T-cell (primary cell): ENCODE measurements at regions not wholly inside any gene's neighbourhood (a gene's known extent, or its start where the extent isn't known, plus 50 kb on each side); places are given as distances from the start of the nearest gene placed in this dataset.

Experiments
- ATAC-seq, 4 experiments: fragments of 200-7000 bp in 3 of 4; fragments of 150-1000 bp in 1 of 4; cut with Tn5 transposase; replicated peaks in 1 of 4; 1 replicate in 3 of 4; 2 replicates in 1 of 4; pipeline ENCODE4 v1.10.0; 2021; ENCODE audit warnings: moderate library complexity in 3 of 4, mild to moderate bottlenecking in 2 of 4, moderate number of reproducible peaks in 1 of 4
- CTCF ChIA-PET, 2 donors: fragments of 300-600 bp; sonication (Branson Sonifier 250); formaldehyde crosslinking; loops; one replicate each; lab custom pipeline; 2022; ENCODE audit warnings: antibody characterized with exemption in 2 of 2; lab: Charles Lee
- POLR2A ChIA-PET, 2 donors: fragments of 300-600 bp; sonication (Branson Sonifier 250); formaldehyde crosslinking; loops; one replicate each; lab custom pipeline; 2022; ENCODE audit warnings: antibody characterized with exemption in 2 of 2; lab: Charles Lee
- DNase-seq, 35 experiments: peaks; one replicate each; pipeline versions ENCODE4 v3.0.0 to v3.0.0-alpha.2; 2013 to 2023
- H3K27ac ChIP-seq: one replicate; pipeline ENCODE4 v1.5.1; 2013; ENCODE audit warnings: low read length
- H3K27me3 ChIP-seq, 2 experiments: replicated peaks in 1 of 2; 1 replicate in 1 of 2; 2 replicates in 1 of 2; pipeline versions ENCODE4 v1.6.1 to v1.7.0; 2013; ENCODE audit warnings: low read length in 1 of 2, mixed read lengths in 1 of 2; ENCODE audit not compliant: control insufficient read depth in 2 of 2, insufficient read depth in 2 of 2; ENCODE audit errors: extremely low read depth in 1 of 2
- H3K36me3 ChIP-seq, 2 donors: 1 replicate in 1 of 2; 2 replicates in 1 of 2; pipeline versions ENCODE4 v1.6.1 to v1.7.0; 2013; ENCODE audit warnings: low read length in 1 of 2; ENCODE audit not compliant: control insufficient read depth in 2 of 2, insufficient read depth in 1 of 2; ENCODE audit errors: extremely low read depth in 1 of 2
- H3K4me1 ChIP-seq, 2 experiments: 1 replicate in 1 of 2; 2 replicates in 1 of 2; pipeline versions ENCODE4 v1.6.1 to v1.7.0; 2013; ENCODE audit warnings: low read length in 2 of 2, mixed read lengths in 1 of 2; ENCODE audit not compliant: insufficient read depth in 2 of 2, control insufficient read depth in 1 of 2; ENCODE audit errors: extremely low read depth in 1 of 2
- H3K4me3 ChIP-seq, 2 donors: 1 replicate in 1 of 2; 2 replicates in 1 of 2; pipeline versions ENCODE4 v1.5.1 to v1.7.0; 2013; ENCODE audit warnings: mild to moderate bottlenecking in 2 of 2, low read length in 1 of 2, moderate library complexity in 1 of 2; ENCODE audit not compliant: control insufficient read depth in 1 of 2; ENCODE audit errors: extremely low read depth in 1 of 2
- H3K9me3 ChIP-seq: 2 replicates; pipeline ENCODE4 v1.7.0; 2013
- H3K27ac Mint-ChIP-seq, 2 donors: one replicate each; pipeline ENCODE4 v1.8.0; 2020 to 2021; ENCODE audit warnings: mild to moderate bottlenecking in 2 of 2, mixed read lengths in 2 of 2
- H3K27me3 Mint-ChIP-seq, 2 donors: one replicate each; pipeline ENCODE4 v1.8.0; 2021 to 2022; ENCODE audit warnings: mixed read lengths in 2 of 2
- H3K36me3 Mint-ChIP-seq: one replicate; pipeline ENCODE4 v1.8.0; 2021; ENCODE audit warnings: mixed read lengths
- H3K4me1 Mint-ChIP-seq, 3 donors: one replicate each; pipeline ENCODE4 v1.8.0; 2020 to 2022; ENCODE audit warnings: mixed read lengths in 3 of 3, mild to moderate bottlenecking in 1 of 3
- H3K4me3 Mint-ChIP-seq, 3 donors: one replicate each; pipeline ENCODE4 v1.8.0; 2020 to 2022; ENCODE audit warnings: mild to moderate bottlenecking in 3 of 3, mixed read lengths in 3 of 3, moderate library complexity in 3 of 3
- H3K9me3 Mint-ChIP-seq, 3 donors: one replicate each; pipeline ENCODE4 v1.8.0; 2020 to 2022; ENCODE audit warnings: mixed read lengths in 3 of 3
- WGBS: methylation state at CpG from one replicate; pipeline ENCODE4 v1.1.5; 2013; ENCODE audit warnings: missing lambda C conversion rate; ENCODE audit not compliant: insufficient coverage; 5-methylcytosine and 5-hydroxymethylcytosine counted together

DNA sequence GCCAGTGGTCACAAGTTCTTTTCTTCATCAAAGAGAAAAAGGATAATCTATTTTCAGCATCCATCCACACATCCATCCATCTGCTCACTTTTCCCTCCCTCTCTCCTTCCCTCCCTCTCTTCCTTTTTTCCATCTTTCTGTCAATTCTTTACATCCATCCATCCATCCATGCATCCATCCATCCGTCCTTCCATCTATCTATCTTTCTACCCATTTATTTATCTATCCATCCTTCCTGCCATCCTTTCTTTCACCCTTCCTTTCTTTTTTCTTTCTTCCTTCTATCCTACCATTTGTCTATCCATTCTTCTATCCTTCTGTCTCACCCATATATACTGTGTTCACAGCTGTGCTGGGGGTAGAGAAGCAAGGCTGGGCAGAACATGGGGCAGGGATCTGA, 212.4 kb upstream of the GALNT2 start:
- Histone ChIP-seq H3K4me1 (peaks cover 4 to 6% of the 10 kb centered on the region in 2 experiments), H3K9me3 (no peaks in the 10 kb centered on the region), H3K4me3 (no peak overlapping the region), H3K27ac (no peak overlapping the region), H3K27me3 (peaks cover 0 to 10% of the 10 kb centered on the region in 2 experiments), H3K36me3 (no peaks in the 10 kb centered on the region)
- ChIA-PET CTCF (no interaction called here), POLR2A (interaction anchor here in 1 of 2 donors (0.6 kb wide), 1 partner anchor 231 kb away, joined by 3 read pairs; no protein-coding TSS in a partner anchor)
- Mint-ChIP-seq H3K4me1 (peaks cover 8 to 14% (median 13%) of the 10 kb centered on the region in 3 donors), H3K27ac (no peak overlapping the region), H3K36me3 (no peaks in the 10 kb centered on the region), H3K27me3 (peaks cover 0 to 2% of the 10 kb centered on the region in 2 donors), H3K4me3 (no peak overlapping the region), H3K9me3 (no peaks in the 10 kb centered on the region)
- ATAC-seq (no peak), DNase-seq (no peak)
- WGBS, result 100% methylated on average over 1 of the region's 1 CpG

DNA sequence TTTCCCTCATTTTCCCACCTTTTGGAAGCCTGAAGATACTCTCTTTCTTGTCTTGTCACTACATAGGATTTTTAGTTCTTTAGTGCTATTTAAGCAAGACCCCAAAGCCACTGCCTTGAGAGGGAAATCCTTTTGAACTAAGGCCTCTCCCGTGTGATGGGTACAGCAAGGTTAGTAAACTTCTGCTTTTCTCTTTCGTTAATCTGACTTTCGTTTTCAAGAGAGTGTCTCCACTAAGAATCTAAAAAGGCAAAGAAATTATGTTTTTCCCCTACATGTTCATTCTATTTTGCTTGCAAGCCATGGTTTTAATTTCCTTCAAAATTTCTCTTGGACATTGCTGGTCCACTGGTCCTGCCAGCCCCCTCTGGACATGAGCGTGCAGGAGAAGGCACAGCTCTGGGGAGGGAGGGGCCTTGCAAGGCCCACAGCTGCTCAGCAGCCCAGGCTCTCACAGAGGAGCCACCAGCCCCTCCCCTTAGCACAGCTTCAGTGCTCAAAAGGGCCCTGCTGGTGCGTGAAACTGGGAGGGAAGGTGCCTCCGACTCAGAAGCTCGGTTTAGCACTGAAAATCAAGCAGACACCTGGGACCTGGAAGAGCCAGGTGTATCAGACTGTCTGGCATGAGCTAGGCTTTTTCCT, 210.9 kb upstream of the GALNT2 start:
- DNase-seq, result peak in 27 of 35 experiments; percentile 2 to 43 (median 11)
- Mint-ChIP-seq H3K27me3 (peaks cover 0 to 4% of the 10 kb centered on the region in 2 donors), H3K4me1 (peaks cover 8 to 14% (median 13%) of the 10 kb centered on the region in 3 donors), H3K27ac (peak overlapping the region in 1 of 2 donors; percentile 87), H3K9me3 (no peaks in the 10 kb centered on the region), H3K36me3 (no peaks in the 10 kb centered on the region), H3K4me3 (peak overlapping the region; percentile 72 to 77 (median 76))
- no peaks in the 10 kb centered on the region for H3K36me3 ChIP-seq
- H3K27ac ChIP-seq, result no peak overlapping the region
- peaks cover 0 to 5% of the 10 kb centered on the region in 2 experiments for H3K27me3 ChIP-seq
- ATAC-seq, result peak; percentile 78 to 93 (median 82)
- WGBS, result 32% methylated on average over 3 of the region's 7 CpGs
- peaks cover 4 to 6% of the 10 kb centered on the region in 2 experiments for H3K4me1 ChIP-seq
- ChIA-PET CTCF (no interaction called here), POLR2A (no interaction called here)
- H3K4me3 ChIP-seq, result peak overlapping the region; percentile 37 to 53
- no peaks in the 10 kb centered on the region for H3K9me3 ChIP-seq

DNA sequence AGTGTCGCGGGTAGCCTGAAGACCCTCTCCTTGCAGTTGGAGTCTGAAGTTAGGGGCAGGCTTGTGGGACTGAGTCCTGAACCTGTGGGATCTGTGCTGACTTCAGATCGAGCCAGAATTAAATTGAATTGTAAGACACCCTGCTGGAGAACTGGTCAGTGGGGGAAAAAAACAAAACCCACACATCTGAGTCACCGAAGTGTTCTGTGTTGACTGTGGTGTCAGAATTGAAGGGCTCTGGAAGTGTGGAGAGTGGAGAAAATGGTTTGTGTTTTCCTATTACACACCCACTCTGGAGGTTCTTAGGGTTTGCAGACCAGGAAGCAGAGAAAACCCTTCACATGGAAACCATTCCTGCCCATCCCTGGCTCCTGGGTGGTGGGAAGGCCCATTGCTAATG, 209.5 kb upstream of the GALNT2 start:
- H3K4me3 Mint-ChIP-seq, result no peak overlapping the region

DNA sequence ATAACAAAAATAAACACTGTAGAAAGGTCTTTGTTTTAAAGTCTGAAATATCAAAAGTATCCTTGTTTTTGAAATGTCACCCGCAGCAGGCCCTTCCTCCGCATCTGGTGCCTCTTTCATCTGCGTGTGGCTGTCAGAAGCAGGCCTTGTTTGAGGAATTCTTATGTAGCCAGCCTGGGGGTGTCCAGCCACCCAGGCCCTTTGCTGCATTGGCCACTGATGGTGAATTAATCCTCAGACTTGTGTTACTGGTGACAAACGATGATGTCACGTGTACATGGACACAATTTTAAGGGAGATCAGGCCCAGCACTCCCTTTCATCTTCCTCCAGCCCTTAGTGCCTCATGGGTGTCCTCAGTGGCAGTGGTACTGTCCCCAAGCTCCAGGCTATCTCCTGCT, 208.0 kb upstream of the GALNT2 start:
- Mint-ChIP-seq H3K4me3 (no peak overlapping the region), H3K27me3 (peaks cover 3 to 6% of the 10 kb centered on the region in 2 donors), H3K9me3 (no peaks in the 10 kb centered on the region), H3K27ac (no peak overlapping the region), H3K36me3 (no peaks in the 10 kb centered on the region), H3K4me1 (peaks cover 8 to 14% (median 13%) of the 10 kb centered on the region in 3 donors)
- Histone ChIP-seq H3K36me3 (no peaks in the 10 kb centered on the region), H3K9me3 (no peaks in the 10 kb centered on the region), H3K27me3 (peaks cover 0 to 13% of the 10 kb centered on the region in 2 experiments), H3K27ac (no peak overlapping the region), H3K4me3 (no peak overlapping the region), H3K4me1 (peaks cover 4 to 6% of the 10 kb centered on the region in 2 experiments)
- ChIA-PET CTCF (no interaction called here), POLR2A (no interaction called here)
- DNase-seq (no peak), ATAC-seq (no peak)
- 72% methylated on average over 4 of the region's 5 CpGs for WGBS

More for the DNA sequence above, 209.5 kb upstream of the GALNT2 start:
- H3K4me1 ChIP-seq, result peaks cover 4 to 6% of the 10 kb centered on the region in 2 experiments
- no peaks in the 10 kb centered on the region for H3K9me3 ChIP-seq
- ChIA-PET POLR2A (no interaction called here), CTCF (no interaction called here)
- peaks cover 8 to 14% (median 13%) of the 10 kb centered on the region in 3 donors for H3K4me1 Mint-ChIP-seq
- H3K4me3 ChIP-seq, result no peak overlapping the region
- H3K27ac Mint-ChIP-seq, result no peak overlapping the region
- WGBS, result 92% methylated on average over 2 of the region's 4 CpGs
- no peaks in the 10 kb centered on the region for H3K36me3 Mint-ChIP-seq
- no peak for DNase-seq
- no peaks in the 10 kb centered on the region for H3K9me3 Mint-ChIP-seq
- peaks cover 0 to 7% of the 10 kb centered on the region in 2 experiments for H3K27me3 ChIP-seq
- no peaks in the 10 kb centered on the region for H3K36me3 ChIP-seq
- H3K27me3 Mint-ChIP-seq, result peaks cover 3 to 4% of the 10 kb centered on the region in 2 donors
- no peak for ATAC-seq
- no peak overlapping the region for H3K27ac ChIP-seq

DNA sequence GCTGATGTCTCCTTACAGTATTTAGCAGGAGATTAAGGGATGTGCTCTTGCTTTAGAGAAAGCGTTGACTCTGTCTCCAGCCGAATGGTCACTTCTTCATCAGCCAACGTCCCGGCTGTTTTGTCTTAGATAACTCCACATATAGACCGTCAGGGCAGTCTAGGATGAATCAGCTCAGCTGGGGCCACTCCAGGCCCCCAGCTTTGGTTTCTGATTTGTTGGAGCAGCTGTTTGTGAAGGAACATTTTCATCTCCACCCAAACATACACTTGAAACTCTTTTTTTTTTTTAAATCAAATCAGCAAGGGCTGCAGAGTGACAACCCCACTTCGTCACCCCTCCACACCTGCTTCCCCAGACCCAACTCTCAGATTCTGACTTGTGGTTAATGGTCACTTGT, 206.1 kb upstream of the GALNT2 start:
- Histone ChIP-seq H3K36me3 (no peaks in the 10 kb centered on the region), H3K4me3 (no peak overlapping the region), H3K27me3 (peaks cover 0 to 14% of the 10 kb centered on the region in 2 experiments), H3K9me3 (no peaks in the 10 kb centered on the region), H3K4me1 (peaks cover under 1 to 6% of the 10 kb centered on the region in 2 experiments), H3K27ac (no peak overlapping the region)
- Mint-ChIP-seq H3K9me3 (no peaks in the 10 kb centered on the region), H3K36me3 (no peaks in the 10 kb centered on the region), H3K4me1 (peaks cover 5 to 6% (median 5%) of the 10 kb centered on the region in 3 donors), H3K27me3 (peaks cover 3 to 7% of the 10 kb centered on the region in 2 donors), H3K27ac (no peak overlapping the region), H3K4me3 (no peak overlapping the region)
- ChIA-PET POLR2A (no interaction called here), CTCF (no interaction called here)
- no peak for ATAC-seq
- DNase-seq, result no peak
- 93% methylated on average over 3 of the region's 6 CpGs for WGBS

DNA sequence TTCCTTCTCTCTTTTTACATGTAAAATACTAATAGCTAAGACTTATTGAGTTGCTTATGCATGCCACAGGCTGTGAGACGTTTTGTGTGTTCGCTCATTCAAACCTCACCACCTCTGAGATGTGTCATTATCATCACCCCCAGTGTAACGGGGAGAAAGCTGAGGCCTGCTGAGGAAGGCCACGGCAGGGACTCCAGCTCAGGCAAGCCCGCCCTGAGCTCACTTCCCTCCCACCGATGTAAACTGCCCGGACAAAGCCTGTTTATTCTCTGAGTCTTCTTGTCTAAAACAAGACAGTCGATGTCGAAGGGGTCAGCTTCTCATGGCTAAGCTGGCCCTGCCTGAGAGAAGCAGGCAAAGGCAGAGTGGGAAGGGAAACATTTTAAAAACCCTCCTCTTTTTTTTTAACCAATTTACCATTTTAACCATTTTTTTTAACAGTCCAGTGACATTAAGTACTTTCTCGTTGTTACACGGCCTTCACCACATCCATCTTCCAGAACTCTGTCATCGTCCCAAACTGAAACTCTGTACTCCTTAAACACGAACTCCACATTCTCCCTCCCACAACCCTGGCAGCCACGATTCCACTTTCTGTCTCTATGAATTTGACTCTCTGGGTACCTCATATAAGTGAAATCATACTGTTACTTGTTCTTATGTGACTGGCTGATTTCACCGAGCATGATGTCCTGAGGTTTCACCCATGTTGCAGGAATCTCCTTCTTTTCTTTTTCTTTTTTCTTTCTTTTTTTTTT, 204.8 kb upstream of the GALNT2 start:
- Mint-ChIP-seq H3K27me3 (peaks cover 8 to 11% of the 10 kb centered on the region in 2 donors), H3K4me3 (no peak overlapping the region), H3K9me3 (no peaks in the 10 kb centered on the region), H3K4me1 (peaks cover 0 to 4% (median 1%) of the 10 kb centered on the region in 3 donors), H3K36me3 (no peaks in the 10 kb centered on the region), H3K27ac (no peak overlapping the region)
- Histone ChIP-seq H3K4me1 (no peaks in the 10 kb centered on the region), H3K27me3 (peaks cover 0 to 17% of the 10 kb centered on the region in 2 experiments), H3K36me3 (no peaks in the 10 kb centered on the region), H3K27ac (no peak overlapping the region), H3K9me3 (no peaks in the 10 kb centered on the region), H3K4me3 (no peak overlapping the region)
- ATAC-seq (no peak), DNase-seq (no peak)
- ChIA-PET CTCF (interaction anchor here in 1 of 2 donors (0.6 kb wide), 1 partner anchor 635 kb away, joined by 3 read pairs; no protein-coding TSS in a partner anchor), POLR2A (no interaction called here)
- 76% methylated on average over 9 of the region's 15 CpGs for WGBS
